ENCODE measurements at regions not wholly inside any gene's neighbourhood (a gene's known extent, or its start where the extent isn't known, plus 50 kb on each side); places are given as distances from the start of the nearest gene placed in this dataset.

DNA sequence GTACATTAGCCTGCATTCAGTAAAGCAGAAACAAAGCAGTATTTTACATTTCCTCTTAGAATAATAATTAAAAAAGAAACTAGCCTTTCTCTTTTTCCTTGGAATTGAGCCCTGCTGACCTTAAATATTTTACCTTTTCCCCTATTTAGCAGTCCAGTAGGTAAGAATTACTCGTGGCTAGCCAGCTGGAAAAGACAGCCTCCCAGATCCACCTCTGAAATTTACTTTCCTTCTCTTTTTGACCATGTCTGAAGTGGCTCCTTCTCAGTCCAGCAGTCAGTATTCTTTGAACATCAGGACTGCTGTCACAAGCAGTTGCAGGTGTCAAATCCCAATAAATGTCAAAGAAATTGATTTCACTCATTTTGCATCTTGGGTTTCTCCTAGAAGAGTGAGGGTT is 311.5 kb upstream of the DCBLD2 start:
- no peak for DNase-seq (ENCODE audit: low spot score)

- DNase-seq (ENCODE audit: low spot score) = no peak
Measured at GRCh38 chr3:99211309-99211708, 309.8 kb upstream of the DCBLD2 start.

GRCh38 chr3:99199021-99199420 is 297.5 kb upstream of the DCBLD2 start:
- DNase-seq (ENCODE audit: low spot score) = no peak

DNA sequence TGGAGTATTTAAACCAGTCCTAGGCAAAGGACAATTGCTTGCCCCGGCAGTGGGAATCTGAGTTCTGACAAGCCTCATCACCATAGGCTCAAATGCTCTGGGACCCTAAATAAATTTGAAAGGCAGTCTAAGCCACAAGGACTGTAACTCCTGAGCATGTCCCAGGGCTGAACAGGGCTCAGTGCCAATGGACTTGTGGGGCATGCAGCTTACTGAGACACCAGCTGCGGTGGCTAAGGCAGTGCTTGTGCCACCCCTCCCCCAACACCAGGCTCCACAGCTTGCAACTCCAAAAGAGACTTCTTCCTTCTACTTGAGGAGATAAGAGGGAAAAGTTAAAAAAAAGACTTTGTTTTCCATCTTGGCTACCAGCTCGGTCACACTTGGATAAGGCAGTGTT is 289.7 kb upstream of the DCBLD2 start:
- no peak for DNase-seq (ENCODE audit: low spot score)

- no peak for DNase-seq (ENCODE audit: low spot score)
Measured at GRCh38 chr3:99188936-99189335, 287.4 kb upstream of the DCBLD2 start.

DNA sequence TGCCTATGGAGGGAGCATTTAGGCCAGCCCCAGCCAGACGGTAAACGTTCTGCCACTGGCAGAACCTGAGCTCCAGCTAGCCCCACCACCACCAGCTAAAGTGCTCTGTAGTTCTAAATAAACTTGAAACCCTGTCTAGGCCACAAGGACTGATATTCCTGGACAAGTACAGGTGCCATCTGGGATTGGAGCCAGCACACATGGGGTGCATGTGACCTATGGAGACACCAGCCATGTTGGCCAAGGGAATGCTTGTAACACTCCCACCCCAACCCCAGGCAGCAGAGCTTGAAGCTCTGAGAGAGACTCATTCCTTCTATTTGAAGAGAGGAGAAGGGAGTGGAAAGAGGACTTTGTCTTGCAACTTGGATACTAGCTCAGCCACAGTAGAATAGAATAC is 284.5 kb upstream of the DCBLD2 start:
- DNase-seq (ENCODE audit: low spot score) = no peak

GRCh38 chr3:99176169-99176964 is 274.9 kb upstream of the DCBLD2 start:
- no peak for DNase-seq (ENCODE audit: low spot score)

DNA sequence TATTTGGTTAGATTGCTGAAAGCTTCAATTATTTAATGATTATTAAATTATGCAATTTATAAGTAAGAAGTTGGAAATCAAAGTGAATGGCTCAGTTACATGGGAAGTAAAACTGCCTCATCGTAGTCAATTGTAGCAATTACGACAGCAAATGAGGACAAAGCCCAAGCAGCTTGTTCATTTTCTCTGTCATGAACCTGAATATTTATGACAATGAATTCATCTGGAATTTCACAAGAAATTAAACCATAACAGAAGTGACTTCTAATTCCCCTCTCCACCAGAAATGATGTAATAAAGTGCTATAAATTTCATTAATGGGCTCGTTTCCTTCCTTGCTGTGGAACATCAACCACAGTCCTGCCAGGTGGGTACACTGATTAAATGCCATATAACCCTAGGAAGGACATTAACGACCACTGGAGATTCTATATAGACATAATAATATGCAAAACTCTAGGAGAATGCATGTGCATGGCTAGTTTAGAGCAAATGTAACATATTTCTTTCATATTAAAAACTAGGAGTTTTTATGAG is 273.8 kb upstream of the DCBLD2 start:
- no peak for DNase-seq (ENCODE audit: low spot score)

DNA sequence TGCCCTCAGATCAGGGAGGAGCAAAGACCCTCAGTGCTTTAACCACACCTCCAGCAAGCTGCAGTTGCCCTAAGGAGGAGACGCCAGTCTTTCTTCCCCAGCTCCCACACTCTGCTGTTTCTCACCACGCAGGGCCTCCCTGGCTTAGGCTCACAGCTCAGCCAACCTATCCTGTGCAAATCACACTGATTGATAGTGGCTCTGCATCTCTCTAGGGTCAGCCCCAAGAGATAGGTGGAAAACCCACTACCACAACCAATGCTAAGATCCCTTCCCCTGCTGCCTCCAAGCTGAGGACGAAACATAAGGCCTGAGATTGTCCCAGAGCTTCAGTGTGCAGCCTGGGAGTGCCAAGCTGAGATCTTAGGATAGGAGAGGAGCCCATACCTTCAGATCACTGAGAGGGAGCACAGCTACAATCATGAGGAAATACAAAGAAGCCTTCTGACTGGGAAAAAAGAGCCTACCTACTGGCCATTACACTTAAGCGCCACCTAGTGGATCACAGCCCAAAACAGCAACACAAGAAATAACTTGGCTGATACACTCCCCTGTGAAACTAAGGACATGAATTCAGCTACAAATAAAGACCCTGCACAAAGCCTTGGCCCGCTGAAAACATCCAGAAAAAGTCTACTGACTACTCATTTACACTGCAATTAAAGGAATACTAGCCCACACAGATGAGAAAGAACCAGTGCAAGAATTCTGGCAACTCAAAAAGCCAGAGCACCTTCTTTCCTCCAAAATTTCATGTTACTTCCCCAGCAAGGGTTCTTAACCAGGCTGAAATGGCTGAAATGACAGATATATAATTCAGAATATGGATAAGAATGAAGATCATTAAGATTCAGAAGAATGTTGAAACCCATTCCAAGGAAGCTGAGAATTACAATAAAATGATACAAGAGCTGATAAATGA is 271.5 kb upstream of the DCBLD2 start:
- DNase-seq (ENCODE audit: low spot score) = peak; percentile 62

DNA sequence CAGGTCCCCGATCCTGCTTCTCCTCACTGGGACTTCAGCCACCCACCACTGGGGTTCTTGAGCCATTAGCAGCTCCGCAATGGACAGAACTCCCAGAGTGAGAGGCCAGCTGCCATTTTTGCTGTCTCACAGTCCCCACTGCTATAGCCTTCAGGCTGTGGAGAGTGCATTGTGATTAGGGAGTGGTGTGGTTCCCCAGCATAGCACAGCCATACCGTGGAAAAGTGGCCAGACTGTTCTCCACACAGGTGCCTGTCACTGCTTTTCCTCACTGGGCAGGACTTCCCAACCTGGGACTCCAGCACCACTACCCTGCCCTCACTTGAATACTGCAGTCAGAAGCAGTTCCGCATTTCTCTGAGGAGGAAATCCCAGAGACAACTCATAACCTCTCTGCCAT is 270.3 kb upstream of the DCBLD2 start:
- no peak for DNase-seq (ENCODE audit: low spot score)

GRCh38 chr3:99170867-99171517 is 269.5 kb upstream of the DCBLD2 start:
- DNase-seq (ENCODE audit: low spot score) = no peak

DNA sequence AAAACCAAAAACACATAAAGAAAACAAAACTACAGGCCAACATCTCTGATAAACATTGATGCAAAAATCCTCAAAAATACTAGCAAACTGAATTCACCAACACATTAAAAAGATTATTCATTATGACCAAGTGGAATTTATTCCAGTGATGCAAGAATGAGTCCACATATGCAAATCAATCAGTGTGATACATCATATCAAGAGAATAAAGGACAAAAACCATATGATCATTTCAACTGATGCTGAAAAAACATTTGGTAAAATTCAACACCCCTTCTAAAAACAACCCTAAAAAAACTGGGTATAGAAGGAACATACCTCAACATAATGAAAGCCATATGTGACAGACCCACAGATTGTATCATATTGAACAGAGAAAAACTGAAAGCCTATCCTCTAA is 265.6 kb upstream of the DCBLD2 start:
- no peak for DNase-seq (ENCODE audit: low spot score)

- no peak for DNase-seq (ENCODE audit: low spot score)
Measured at GRCh38 chr3:99163314-99163713, 261.8 kb upstream of the DCBLD2 start.

- no peak for DNase-seq (ENCODE audit: low spot score)
Measured at GRCh38 chr3:99159220-99159762, 257.8 kb upstream of the DCBLD2 start.

GRCh38 chr3:99145031-99145430 is 243.5 kb upstream of the DCBLD2 start:
- DNase-seq (ENCODE audit: low spot score) = no peak

DNA sequence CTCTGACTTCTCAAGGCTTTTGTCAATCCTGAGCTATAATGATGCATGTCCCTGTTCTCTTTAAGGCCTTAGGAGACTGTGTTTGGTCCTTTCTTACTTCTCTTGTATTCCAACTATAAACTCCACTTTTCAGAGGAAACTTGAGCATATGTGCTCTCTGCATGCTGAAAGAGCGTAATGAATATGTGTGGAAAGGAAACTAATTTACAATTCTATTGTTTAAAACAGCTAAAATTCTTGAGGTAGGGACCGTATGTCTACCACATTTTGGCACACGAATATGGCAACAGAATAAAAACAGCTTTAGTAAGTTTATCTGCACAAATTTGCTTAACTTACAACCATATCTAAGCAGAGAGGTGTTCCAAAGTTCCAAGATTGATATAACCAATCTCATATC is 242.0 kb upstream of the DCBLD2 start:
- no peak for DNase-seq (ENCODE audit: low spot score)

- no peak for DNase-seq (ENCODE audit: low spot score)
Measured at GRCh38 chr3:99134986-99135385, 233.5 kb upstream of the DCBLD2 start.

DNA sequence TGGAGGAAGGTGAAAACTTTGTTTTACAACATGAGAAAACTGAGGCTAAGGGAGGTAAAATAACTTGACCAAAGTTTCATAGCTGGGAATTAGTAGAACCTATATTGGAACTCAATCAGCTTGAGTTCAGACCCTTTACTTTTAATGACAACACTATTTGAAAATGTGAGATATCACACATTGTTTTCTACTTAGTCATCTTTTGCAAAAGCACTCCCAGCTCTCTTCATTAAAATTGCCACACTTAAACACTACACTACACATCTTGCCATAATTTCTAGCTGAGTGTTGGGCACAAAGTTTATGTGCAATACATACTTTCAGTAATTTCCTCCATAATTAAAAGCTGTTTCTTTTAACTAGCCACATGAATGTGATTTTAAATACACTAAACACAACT is 230.4 kb upstream of the DCBLD2 start:
- no peak for DNase-seq (ENCODE audit: low spot score)

DNA sequence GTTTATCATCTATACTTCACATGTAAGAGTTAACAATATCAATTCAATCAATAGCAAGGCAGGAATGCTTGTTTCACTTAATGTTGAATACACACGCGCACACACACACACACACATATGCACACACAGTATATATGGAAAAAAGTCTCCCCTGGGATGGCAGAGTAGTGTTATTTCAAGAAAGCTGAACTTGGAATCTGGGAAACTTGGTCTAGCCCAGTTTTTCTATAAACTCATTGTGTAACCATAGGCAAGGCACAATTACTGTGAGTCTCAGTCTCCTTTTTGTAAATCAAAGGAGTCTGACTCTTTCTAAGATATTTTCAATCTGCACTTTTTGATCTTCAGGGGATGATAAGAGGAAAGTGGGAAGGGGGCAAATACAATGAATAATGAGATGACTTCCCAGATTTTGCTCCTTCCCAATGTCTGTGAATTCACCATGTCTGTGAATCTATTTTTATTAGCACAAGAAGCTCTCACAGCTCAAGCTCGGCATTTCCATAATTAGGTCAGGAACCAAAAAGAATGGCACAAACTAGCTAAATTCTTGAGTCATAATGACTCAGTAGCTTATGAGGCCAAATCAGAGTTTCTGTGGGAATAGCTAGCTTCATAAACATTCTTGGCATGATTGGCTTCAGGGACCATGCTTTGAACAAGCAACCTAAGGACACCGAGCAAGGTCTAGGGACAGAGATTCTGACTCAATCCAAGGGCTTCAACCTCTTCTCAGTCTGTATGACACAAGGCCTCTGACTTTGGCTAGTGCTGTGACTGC is 227.4 kb upstream of the DCBLD2 start:
- peak; percentile 82 for DNase-seq (ENCODE audit: low spot score)

- DNase-seq (ENCODE audit: low spot score) = no peak
Measured at GRCh38 chr3:99128235-99128634, 226.7 kb upstream of the DCBLD2 start.

- no peak for DNase-seq (ENCODE audit: low spot score)
Measured at GRCh38 chr3:99126316-99126715, 224.8 kb upstream of the DCBLD2 start.
